ENCODE measurements at regions not wholly inside any gene's neighbourhood (a gene's known extent, or its start where the extent isn't known, plus 50 kb on each side); places are given as distances from the start of the nearest gene placed in this dataset.
"Not testable (repeated sequence)": the region's sequence is repeated elsewhere in the genome, so short reads cannot be mapped to it uniquely, and the experiment has no call there.

- H3K27ac ChIP-seq (ENCODE audit: low read length): no peak overlapping the region
- H3K27me3 ChIP-seq (ENCODE audit: control insufficient read depth in 1 of 2, insufficient read depth in 2 of 2, low read length in 2 of 2): peaks cover 0 to 5% of the 10 kb centered on the region in 2 donors
- H3K9ac ChIP-seq (ENCODE audit: low read length in 2 of 2): no peak overlapping the region
- H3K36me3 ChIP-seq (ENCODE audit: control insufficient read depth in 2 of 2, insufficient read depth in 2 of 2, low read length in 2 of 2): no peaks in the 10 kb centered on the region
- H3K4me1 ChIP-seq (ENCODE audit: control insufficient read depth, insufficient read depth, low read length): no peaks in the 10 kb centered on the region
- no peaks in the 10 kb centered on the region for H3K9me3 ChIP-seq (ENCODE audit: control insufficient read depth in 2 of 2, low read length in 2 of 2)
- H3K4me3 ChIP-seq (ENCODE audit: low read length in 2 of 2): no peak overlapping the region
These were observed 295.1 kb upstream of the CDYL start for GRCh38 chr6:4480788-4481735.

GRCh38 chr6:4478098-4478497 lies 298.1 kb upstream of the CDYL start:
- Histone ChIP-seq H3K4me3 (ENCODE audit: low read length in 2 of 2) (no peak overlapping the region), H3K36me3 (ENCODE audit: control insufficient read depth in 2 of 2, insufficient read depth in 2 of 2, low read length in 2 of 2) (no peaks in the 10 kb centered on the region), H3K9ac (ENCODE audit: low read length in 2 of 2) (no peak overlapping the region), H3K4me1 (ENCODE audit: control insufficient read depth, insufficient read depth, low read length) (peaks cover 3% of the 10 kb centered on the region), H3K9me3 (ENCODE audit: control insufficient read depth in 2 of 2, low read length in 2 of 2) (no peaks in the 10 kb centered on the region), H3K27ac (ENCODE audit: low read length) (no peak overlapping the region), H3K27me3 (ENCODE audit: control insufficient read depth in 1 of 2, insufficient read depth in 2 of 2, low read length in 2 of 2) (peaks cover 0 to 5% of the 10 kb centered on the region in 2 donors)

GRCh38 chr6:4474810-4475209 lies 301.4 kb upstream of the CDYL start:
- Histone ChIP-seq H3K4me3 (ENCODE audit: low read length in 2 of 2) (no peak overlapping the region), H3K9ac (ENCODE audit: low read length in 2 of 2) (no peak overlapping the region), H3K9me3 (ENCODE audit: control insufficient read depth in 2 of 2, low read length in 2 of 2) (peaks cover 6 to 11% of the 10 kb centered on the region in 2 donors), H3K4me1 (ENCODE audit: control insufficient read depth, insufficient read depth, low read length) (peaks cover 3% of the 10 kb centered on the region), H3K27ac (ENCODE audit: low read length) (no peak overlapping the region), H3K36me3 (ENCODE audit: control insufficient read depth in 2 of 2, insufficient read depth in 2 of 2, low read length in 2 of 2) (no peaks in the 10 kb centered on the region), H3K27me3 (ENCODE audit: control insufficient read depth in 1 of 2, insufficient read depth in 2 of 2, low read length in 2 of 2) (no peaks in the 10 kb centered on the region)

- no peaks in the 10 kb centered on the region for H3K27me3 ChIP-seq (ENCODE audit: control insufficient read depth in 1 of 2, insufficient read depth in 2 of 2, low read length in 2 of 2)
- no peak overlapping the region for H3K4me3 ChIP-seq (ENCODE audit: low read length in 2 of 2)
- H3K27ac ChIP-seq (ENCODE audit: low read length): no peak overlapping the region
- no peaks in the 10 kb centered on the region for H3K36me3 ChIP-seq (ENCODE audit: control insufficient read depth in 2 of 2, insufficient read depth in 2 of 2, low read length in 2 of 2)
- H3K9me3 ChIP-seq (ENCODE audit: control insufficient read depth in 2 of 2, low read length in 2 of 2): peaks cover 6 to 11% of the 10 kb centered on the region in 2 donors
- no peak overlapping the region for H3K9ac ChIP-seq (ENCODE audit: low read length in 2 of 2)
- H3K4me1 ChIP-seq (ENCODE audit: control insufficient read depth, insufficient read depth, low read length): peaks cover 3% of the 10 kb centered on the region
These were observed 303.1 kb upstream of the CDYL start for GRCh38 chr6:4472969-4473642.

- Histone ChIP-seq H3K4me3 (ENCODE audit: low read length in 2 of 2) (no peak overlapping the region), H3K4me1 (ENCODE audit: control insufficient read depth, insufficient read depth, low read length) (peaks cover 3% of the 10 kb centered on the region), H3K36me3 (ENCODE audit: control insufficient read depth in 2 of 2, insufficient read depth in 2 of 2, low read length in 2 of 2) (no peaks in the 10 kb centered on the region), H3K9me3 (ENCODE audit: control insufficient read depth in 2 of 2, low read length in 2 of 2) (peaks cover 6 to 11% of the 10 kb centered on the region in 2 donors), H3K9ac (ENCODE audit: low read length in 2 of 2) (no peak overlapping the region), H3K27me3 (ENCODE audit: control insufficient read depth in 1 of 2, insufficient read depth in 2 of 2, low read length in 2 of 2) (no peaks in the 10 kb centered on the region), H3K27ac (ENCODE audit: low read length) (no peak overlapping the region)
These were observed 304.0 kb upstream of the CDYL start for GRCh38 chr6:4472222-4472621.

- H3K4me1 ChIP-seq (ENCODE audit: control insufficient read depth, insufficient read depth, low read length); H3K36me3 ChIP-seq (ENCODE audit: control insufficient read depth in 2 of 2, insufficient read depth in 2 of 2, low read length in 2 of 2); H3K9ac ChIP-seq (ENCODE audit: low read length in 2 of 2); H3K27ac ChIP-seq (ENCODE audit: low read length); H3K4me3 ChIP-seq (ENCODE audit: low read length in 2 of 2); H3K27me3 ChIP-seq (ENCODE audit: control insufficient read depth in 1 of 2, insufficient read depth in 2 of 2, low read length in 2 of 2): not testable (repeated sequence)
- peaks cover 6 to 11% of the 10 kb centered on the region in 2 donors for H3K9me3 ChIP-seq (ENCODE audit: control insufficient read depth in 2 of 2, low read length in 2 of 2)
These were observed 304.7 kb upstream of the CDYL start for GRCh38 chr6:4471515-4471914.

GRCh38 chr6:4470698-4471210 lies 305.4 kb upstream of the CDYL start:
- Histone ChIP-seq H3K36me3 (ENCODE audit: control insufficient read depth in 2 of 2, insufficient read depth in 2 of 2, low read length in 2 of 2) (no peaks in the 10 kb centered on the region), H3K27me3 (ENCODE audit: control insufficient read depth in 1 of 2, insufficient read depth in 2 of 2, low read length in 2 of 2) (no peaks in the 10 kb centered on the region), H3K9ac (ENCODE audit: low read length in 2 of 2) (no peak overlapping the region), H3K9me3 (ENCODE audit: control insufficient read depth in 2 of 2, low read length in 2 of 2) (peaks cover 6 to 11% of the 10 kb centered on the region in 2 donors), H3K27ac (ENCODE audit: low read length) (no peak overlapping the region), H3K4me3 (ENCODE audit: low read length in 2 of 2) (no peak overlapping the region), H3K4me1 (ENCODE audit: control insufficient read depth, insufficient read depth, low read length) (peaks cover 6% of the 10 kb centered on the region)

GRCh38 chr6:4466769-4467480 lies 309.3 kb upstream of the CDYL start:
- no peaks in the 10 kb centered on the region for H3K27me3 ChIP-seq (ENCODE audit: control insufficient read depth in 1 of 2, insufficient read depth in 2 of 2, low read length in 2 of 2)
- H3K4me3 ChIP-seq (ENCODE audit: low read length in 2 of 2): no peak overlapping the region
- H3K9ac ChIP-seq (ENCODE audit: low read length in 2 of 2): no peak overlapping the region
- H3K9me3 ChIP-seq (ENCODE audit: control insufficient read depth in 2 of 2, low read length in 2 of 2): peaks cover 2 to 4% of the 10 kb centered on the region in 2 donors
- H3K36me3 ChIP-seq (ENCODE audit: control insufficient read depth in 2 of 2, insufficient read depth in 2 of 2, low read length in 2 of 2): no peaks in the 10 kb centered on the region
- H3K4me1 ChIP-seq (ENCODE audit: control insufficient read depth, insufficient read depth, low read length): peaks cover 3% of the 10 kb centered on the region
- H3K27ac ChIP-seq (ENCODE audit: low read length): no peak overlapping the region

GRCh38 chr6:4466261-4466660 lies 309.9 kb upstream of the CDYL start:
- peaks cover 3% of the 10 kb centered on the region for H3K4me1 ChIP-seq (ENCODE audit: control insufficient read depth, insufficient read depth, low read length)
- H3K9ac ChIP-seq (ENCODE audit: low read length in 2 of 2): no peak overlapping the region
- H3K27ac ChIP-seq (ENCODE audit: low read length): no peak overlapping the region
- H3K27me3 ChIP-seq (ENCODE audit: control insufficient read depth in 1 of 2, insufficient read depth in 2 of 2, low read length in 2 of 2): no peaks in the 10 kb centered on the region
- H3K4me3 ChIP-seq (ENCODE audit: low read length in 2 of 2): peak overlapping the region in 1 of 2 donors; percentile 35
- no peaks in the 10 kb centered on the region for H3K36me3 ChIP-seq (ENCODE audit: control insufficient read depth in 2 of 2, insufficient read depth in 2 of 2, low read length in 2 of 2)
- no peaks in the 10 kb centered on the region for H3K9me3 ChIP-seq (ENCODE audit: control insufficient read depth in 2 of 2, low read length in 2 of 2)

- H3K9me3 ChIP-seq (ENCODE audit: control insufficient read depth in 2 of 2, low read length in 2 of 2): no peaks in the 10 kb centered on the region
- H3K4me1 ChIP-seq (ENCODE audit: control insufficient read depth, insufficient read depth, low read length): peaks cover 20% of the 10 kb centered on the region
- no peak overlapping the region for H3K27ac ChIP-seq (ENCODE audit: low read length)
- H3K9ac ChIP-seq (ENCODE audit: low read length in 2 of 2): no peak overlapping the region
- no peaks in the 10 kb centered on the region for H3K36me3 ChIP-seq (ENCODE audit: control insufficient read depth in 2 of 2, insufficient read depth in 2 of 2, low read length in 2 of 2)
- no peak overlapping the region for H3K4me3 ChIP-seq (ENCODE audit: low read length in 2 of 2)
- H3K27me3 ChIP-seq (ENCODE audit: control insufficient read depth in 1 of 2, insufficient read depth in 2 of 2, low read length in 2 of 2): no peaks in the 10 kb centered on the region
These were observed 311.6 kb upstream of the CDYL start for GRCh38 chr6:4464638-4465037.
